VCaP (cell line): ENCODE measurements at regions not wholly inside any gene's neighbourhood (a gene's known extent, or its start where the extent isn't known, plus 50 kb on each side); places are given as distances from the start of the nearest gene placed in this dataset.

Experiments used
- H3K27ac ChIP-seq: fragments of 450-650 bp; 2 replicates; pipeline ENCODE4 v1.5.1; 2017
- TF ChIP-seq, protein P1 (sequence below): fragments of 450-650 bp; conservative IDR thresholded peaks from 2 replicates; pipeline ENCODE4 v1.5.1; 2017; ENCODE audit warnings: mild to moderate bottlenecking, moderate library complexity

DNA sequence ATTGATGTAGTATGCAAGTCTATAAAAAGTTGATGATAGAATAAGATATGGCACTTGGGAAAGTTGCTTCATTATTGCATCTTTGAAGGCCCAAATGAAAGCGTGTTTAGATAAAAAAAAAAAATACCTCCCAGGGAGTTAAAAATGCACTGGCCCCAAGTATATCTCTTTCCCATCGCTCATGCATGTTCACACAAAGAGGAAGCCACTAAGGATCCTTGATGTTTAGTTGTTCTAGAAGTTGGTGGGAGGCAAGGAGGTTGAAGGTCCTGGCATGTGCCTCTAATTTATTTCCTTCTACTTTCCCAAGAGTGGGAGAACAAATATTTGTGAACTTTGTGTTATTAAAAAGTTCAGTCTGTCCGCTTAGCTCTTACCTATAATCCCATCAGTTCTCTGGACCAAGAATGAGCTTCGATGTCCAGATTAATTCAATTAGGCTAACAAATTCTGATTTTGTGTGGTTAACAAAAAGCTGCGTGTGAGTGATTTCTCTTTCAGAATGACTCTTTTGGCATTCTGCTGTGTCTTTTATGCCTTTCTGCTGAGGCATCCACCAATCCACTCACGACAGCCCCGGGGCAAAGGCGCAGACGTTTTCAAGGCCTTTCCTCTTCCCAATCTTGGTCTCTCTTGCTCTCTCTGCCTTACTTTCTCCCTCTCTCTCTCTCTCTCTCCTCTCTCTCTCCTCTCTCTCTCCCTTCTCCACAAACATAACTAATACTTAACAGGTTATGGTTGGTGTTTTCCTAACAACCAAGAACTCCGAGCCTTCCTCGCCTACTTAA, 135.1 kb upstream of the ERCC6L2 start:
- H3K27ac ChIP-seq: no peak overlapping the region
- TF ChIP-seq, protein P1, sequence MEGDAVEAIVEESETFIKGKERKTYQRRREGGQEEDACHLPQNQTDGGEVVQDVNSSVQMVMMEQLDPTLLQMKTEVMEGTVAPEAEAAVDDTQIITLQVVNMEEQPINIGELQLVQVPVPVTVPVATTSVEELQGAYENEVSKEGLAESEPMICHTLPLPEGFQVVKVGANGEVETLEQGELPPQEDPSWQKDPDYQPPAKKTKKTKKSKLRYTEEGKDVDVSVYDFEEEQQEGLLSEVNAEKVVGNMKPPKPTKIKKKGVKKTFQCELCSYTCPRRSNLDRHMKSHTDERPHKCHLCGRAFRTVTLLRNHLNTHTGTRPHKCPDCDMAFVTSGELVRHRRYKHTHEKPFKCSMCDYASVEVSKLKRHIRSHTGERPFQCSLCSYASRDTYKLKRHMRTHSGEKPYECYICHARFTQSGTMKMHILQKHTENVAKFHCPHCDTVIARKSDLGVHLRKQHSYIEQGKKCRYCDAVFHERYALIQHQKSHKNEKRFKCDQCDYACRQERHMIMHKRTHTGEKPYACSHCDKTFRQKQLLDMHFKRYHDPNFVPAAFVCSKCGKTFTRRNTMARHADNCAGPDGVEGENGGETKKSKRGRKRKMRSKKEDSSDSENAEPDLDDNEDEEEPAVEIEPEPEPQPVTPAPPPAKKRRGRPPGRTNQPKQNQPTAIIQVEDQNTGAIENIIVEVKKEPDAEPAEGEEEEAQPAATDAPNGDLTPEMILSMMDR: no peak

DNA sequence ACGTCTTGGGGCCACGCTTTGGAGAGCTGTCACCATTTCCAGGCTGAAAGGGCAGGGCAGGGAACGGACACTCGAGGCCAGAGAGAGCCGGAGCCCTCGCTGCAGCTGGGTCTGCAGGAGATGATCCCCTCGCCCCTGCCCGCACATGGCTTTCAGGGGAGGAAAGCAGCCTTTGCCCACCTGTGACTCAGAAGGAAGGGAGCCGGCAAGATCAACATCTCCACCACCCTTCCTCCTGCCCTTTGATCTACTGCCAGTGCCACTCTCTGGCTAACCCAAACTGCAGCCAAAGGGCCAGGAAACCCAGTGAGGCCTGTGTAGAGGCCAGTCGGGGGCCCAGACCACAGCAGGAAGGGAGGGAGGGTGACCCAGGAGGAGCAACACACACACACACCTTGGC, 137.1 kb upstream of the ERCC6L2 start:
- TF ChIP-seq, protein P1: no peak
- H3K27ac ChIP-seq: no peak overlapping the region

DNA sequence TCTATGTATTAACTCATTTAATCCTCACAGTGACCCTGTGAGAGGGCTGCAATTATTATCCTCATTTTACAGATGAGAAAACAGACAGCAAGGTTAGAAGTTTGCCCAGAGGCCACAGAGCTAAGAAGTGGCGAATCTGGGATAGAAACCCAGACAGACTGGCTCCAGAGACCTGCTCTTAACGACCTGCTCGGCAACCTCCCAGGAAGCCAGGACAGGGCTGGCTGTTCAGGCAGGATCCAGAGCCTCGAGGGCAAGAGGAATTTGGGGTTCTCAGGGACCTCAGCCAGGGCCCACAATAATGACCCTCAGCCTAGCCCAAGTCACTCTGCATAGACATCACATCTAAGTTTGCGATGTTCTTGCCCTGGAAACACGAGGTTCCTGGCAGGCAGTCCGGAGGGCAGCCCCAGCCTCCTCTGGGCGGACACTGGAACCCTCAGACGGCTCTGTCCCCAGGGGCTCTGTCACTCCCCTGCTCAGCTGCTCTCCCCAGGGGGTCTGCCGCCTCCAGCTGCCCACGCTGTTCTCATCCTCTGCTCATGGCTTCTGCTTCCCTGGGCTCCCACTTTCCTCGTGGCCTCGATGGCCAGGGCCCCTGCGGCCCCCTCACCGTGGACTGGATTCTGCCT, 138.5 kb upstream of the ERCC6L2 start:
- TF ChIP-seq, protein P1: no peak
- peak overlapping the region; percentile 10; the same call in 1 of the 2 replicates for H3K27ac ChIP-seq

DNA sequence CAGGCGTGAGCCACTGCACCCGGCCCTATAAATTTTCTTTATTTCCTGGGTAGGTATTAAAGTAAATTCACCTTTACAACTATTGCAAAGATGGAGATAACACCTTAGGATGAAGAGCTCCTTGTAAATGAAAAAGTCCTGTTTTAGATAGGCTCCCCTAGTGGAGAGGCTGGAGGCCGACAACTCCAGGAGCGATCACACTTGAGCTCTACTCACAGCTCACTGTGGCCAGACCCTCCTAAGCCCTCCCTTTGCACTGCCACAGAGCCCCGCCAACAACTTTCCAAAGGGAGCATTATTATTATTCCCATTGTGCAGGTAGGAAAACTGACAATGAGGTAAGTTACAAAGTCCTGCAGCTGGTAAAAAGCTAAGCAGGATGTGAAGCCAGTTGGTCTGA, 139.1 kb upstream of the ERCC6L2 start:
- peak overlapping the region; percentile 10; the same call in 1 of the 2 replicates for H3K27ac ChIP-seq

DNA sequence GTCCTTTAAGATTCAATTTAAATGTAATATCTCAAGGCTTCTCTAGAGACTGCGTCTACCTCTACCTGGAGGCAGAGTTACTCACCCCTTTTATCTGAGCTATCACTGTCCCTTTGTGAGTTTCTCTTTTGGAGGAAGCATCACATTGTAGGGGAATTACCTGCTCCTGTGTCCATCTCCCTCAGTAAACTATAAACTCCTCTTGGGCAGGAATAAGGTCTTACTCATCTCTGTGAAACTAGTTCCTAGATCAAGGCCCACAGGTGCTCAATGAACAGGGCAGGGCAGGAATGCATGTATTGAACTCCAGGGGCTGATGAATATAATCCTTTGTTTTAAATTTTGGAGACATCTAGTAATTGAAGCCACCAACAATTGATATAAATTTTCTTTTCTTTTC, 139.8 kb upstream of the ERCC6L2 start:
- H3K27ac ChIP-seq: no peak overlapping the region
- TF ChIP-seq, protein P1: no peak

More for the DNA sequence above, 139.1 kb upstream of the ERCC6L2 start:
- TF ChIP-seq, protein P1: peak; percentile 64

DNA sequence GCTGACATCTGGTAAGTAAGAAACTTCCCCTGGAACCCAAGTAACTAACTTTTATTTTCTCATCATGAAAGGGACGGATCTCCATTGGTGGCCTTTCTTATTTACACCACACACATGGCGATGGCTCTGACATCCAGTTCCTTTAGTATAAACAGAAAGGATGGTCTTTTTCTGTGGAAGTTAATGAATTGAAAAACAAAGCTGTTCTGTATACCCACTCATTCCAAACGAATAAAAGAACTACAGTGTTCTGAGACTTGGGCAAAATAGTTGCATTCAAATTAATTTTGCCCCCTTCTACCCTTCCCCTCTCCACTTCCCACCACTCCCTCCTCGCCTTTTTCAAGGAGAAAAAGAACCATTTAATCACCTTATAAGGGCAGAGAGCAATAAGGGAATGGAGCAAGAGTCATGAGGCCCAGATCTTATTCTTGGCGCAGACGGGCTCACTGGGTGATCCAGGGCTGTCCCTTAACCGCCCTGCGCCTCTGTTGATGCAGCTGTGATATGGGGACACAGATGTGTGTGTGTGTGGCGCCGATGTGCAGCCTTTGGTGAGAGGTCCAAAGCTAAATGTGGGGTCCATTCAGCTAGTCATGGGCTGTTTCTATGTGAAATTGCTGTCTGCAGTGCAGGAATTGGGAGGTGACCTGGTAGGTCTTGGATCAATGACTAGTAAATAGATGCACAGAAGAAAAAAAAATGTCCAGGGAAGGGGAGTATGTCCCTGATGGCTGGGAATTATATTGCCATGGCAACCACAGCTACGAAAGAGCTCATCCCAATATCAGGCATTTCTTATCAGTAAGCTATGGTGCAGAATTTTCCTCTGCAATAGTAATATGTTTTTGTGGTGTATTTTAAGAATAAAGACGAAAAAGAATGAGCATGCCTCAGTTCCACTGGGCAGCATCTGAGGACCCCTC, 141.5 kb upstream of the ERCC6L2 start:
- no peak overlapping the region for H3K27ac ChIP-seq
- TF ChIP-seq, protein P1: no peak
